ENCODE measurements at regions not wholly inside any gene's neighbourhood (a gene's known extent, or its start where the extent isn't known, plus 50 kb on each side); places are given as distances from the start of the nearest gene placed in this dataset.

DNA sequence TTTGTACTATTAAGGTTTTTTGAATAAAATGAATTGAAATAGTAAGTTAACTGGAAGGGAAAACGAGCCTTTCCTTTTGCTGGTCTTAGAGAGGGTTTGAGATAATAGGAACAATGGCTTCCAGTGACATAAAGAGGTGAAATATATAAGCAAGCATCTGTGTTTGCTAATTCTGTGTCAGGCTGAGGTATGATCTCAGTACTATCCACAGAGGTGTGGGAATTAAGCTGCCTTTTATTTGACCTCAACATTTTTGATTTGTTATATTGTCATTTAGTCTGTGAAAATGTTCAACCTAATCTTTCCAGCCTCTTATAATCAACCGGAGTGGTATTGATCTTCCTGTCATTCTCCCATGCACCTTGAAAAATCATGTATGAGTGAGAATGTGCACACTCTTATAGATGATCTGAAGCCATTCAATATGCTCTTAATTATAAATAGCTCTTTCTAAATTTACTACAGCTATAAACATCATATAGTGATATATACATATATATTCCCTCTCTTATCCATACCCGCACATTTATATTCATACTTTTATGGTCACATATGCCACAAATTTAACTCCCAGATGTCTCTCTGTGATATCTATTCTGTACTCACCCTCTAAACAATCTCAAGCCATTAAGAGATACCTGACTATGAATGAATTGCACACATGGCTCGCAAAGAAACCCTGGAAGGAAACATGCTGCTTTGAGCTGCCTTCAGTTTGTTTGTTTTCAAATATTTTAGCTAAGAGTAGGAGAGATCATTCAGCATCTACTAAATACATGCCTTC, 754.7 kb upstream of the NRSN1 start:
- no peak for DNase-seq (ENCODE audit: low read depth)
- H3K4me3 ChIP-seq (ENCODE audit: low read depth, low read length): no peak overlapping the region
- no peak for TF ChIP-seq CTCF (conservative IDR thresholded peaks at IDR 0.05; ENCODE audit: low read depth, low read length)

GRCh38 chr6:23377830-23378229, 748.2 kb upstream of the NRSN1 start:
- no peak overlapping the region for H3K4me3 ChIP-seq (ENCODE audit: low read depth, low read length)
- DNase-seq (ENCODE audit: low read depth): no peak
- no peak for TF ChIP-seq CTCF (conservative IDR thresholded peaks at IDR 0.05; ENCODE audit: low read depth, low read length)

DNA sequence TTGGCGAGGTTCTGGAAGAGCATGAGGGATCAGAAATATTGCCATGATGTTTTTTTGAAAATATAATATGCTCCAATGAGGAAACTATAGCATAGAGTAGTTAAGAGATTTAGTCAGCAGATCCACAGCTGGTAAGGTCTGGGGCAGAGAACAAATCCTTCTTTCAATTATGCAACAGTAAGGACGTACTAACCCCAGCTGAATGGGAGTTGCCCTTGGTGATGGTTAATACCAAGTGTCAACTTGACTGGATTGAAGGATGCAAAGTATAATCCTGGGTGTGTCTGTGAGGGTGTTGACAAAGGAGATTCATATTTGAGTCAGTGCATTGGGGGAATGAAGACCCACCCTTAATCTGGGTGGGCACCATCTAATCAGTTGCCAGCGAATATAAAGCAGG, 745.5 kb upstream of the NRSN1 start:
- no peak for DNase-seq (ENCODE audit: low read depth)
- no peak for TF ChIP-seq CTCF (conservative IDR thresholded peaks at IDR 0.05; ENCODE audit: low read depth, low read length)
- no peak overlapping the region for H3K4me3 ChIP-seq (ENCODE audit: low read depth, low read length)

GRCh38 chr6:23388086-23388783, 737.8 kb upstream of the NRSN1 start:
- DNase-seq (ENCODE audit: low read depth): no peak
- no peak overlapping the region for H3K4me3 ChIP-seq (ENCODE audit: low read depth, low read length)
- TF ChIP-seq CTCF (conservative IDR thresholded peaks at IDR 0.05; ENCODE audit: low read depth, low read length): no peak

- no peak for TF ChIP-seq CTCF (conservative IDR thresholded peaks at IDR 0.05; ENCODE audit: low read depth, low read length)
Measured at GRCh38 chr6:23389386-23389785, 736.6 kb upstream of the NRSN1 start.

DNA sequence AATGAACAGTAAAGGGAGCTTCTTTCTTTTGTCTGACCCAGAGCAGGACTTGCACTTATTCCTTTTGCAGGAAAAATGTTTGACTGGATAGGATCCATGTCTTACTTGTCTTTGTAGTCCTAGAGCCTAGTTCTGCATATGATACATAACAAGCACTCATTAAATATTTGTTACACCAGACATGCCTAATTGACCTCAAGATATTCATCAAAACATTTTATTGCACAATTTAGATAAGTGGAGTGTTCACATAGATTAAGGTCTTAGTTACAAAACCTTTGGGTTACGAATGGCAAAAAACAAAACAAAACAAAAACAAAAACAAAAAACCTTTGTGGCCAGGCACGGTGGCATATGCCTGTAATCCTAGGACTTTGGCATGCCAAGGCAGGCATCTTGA, 735.8 kb upstream of the NRSN1 start:
- H3K4me3 ChIP-seq (ENCODE audit: low read depth, low read length): no peak overlapping the region
- no peak for TF ChIP-seq CTCF (conservative IDR thresholded peaks at IDR 0.05; ENCODE audit: low read depth, low read length)
- no peak for DNase-seq (ENCODE audit: low read depth)

More at GRCh38 chr6:23389386-23389785, 736.6 kb upstream of the NRSN1 start:
- H3K4me3 ChIP-seq (ENCODE audit: low read depth, low read length): no peak overlapping the region
- DNase-seq (ENCODE audit: low read depth): no peak
